Effector memory CD8-positive, alpha-beta T cell (primary cell): ENCODE measurements at regions not wholly inside any gene's neighbourhood (a gene's known extent, or its start where the extent isn't known, plus 50 kb on each side); places are given as distances from the start of the nearest gene placed in this dataset.

ENCODE experiments used
- ATAC-seq: fragments of 150-1000 bp; cut with Tn5 transposase; replicated peaks from 2 replicates; pipeline ENCODE4 v1.10.0; 2021; ENCODE audit warnings: mild to moderate bottlenecking, moderate library complexity
- DNase-seq, 3 experiments: peaks; one replicate each; pipeline ENCODE4 v3.0.0; 2021
- H3K27ac Mint-ChIP-seq, 2 donors: one replicate each; pipeline ENCODE4 v1.8.0; 2022; ENCODE audit warnings: mild to moderate bottlenecking in 2 of 2, mixed read lengths in 2 of 2, moderate library complexity in 2 of 2
- H3K27me3 Mint-ChIP-seq, 2 donors: one replicate each; pipeline ENCODE4 v1.8.0; 2022; ENCODE audit warnings: mixed read lengths in 2 of 2
- H3K36me3 Mint-ChIP-seq: one replicate; pipeline ENCODE4 v1.8.0; 2022; ENCODE audit warnings: mild to moderate bottlenecking, moderate library complexity, mixed read lengths; ENCODE audit not compliant: insufficient read depth
- H3K4me1 Mint-ChIP-seq, 2 donors: one replicate each; pipeline ENCODE4 v1.8.0; 2022; ENCODE audit warnings: low read depth in 2 of 2, mixed read lengths in 2 of 2
- H3K4me3 Mint-ChIP-seq, 2 donors: one replicate each; pipeline ENCODE4 v1.8.0; 2022; ENCODE audit warnings: mild to moderate bottlenecking in 2 of 2, mixed read lengths in 2 of 2, moderate library complexity in 2 of 2
- H3K9me3 Mint-ChIP-seq, 2 donors: one replicate each; pipeline ENCODE4 v1.8.0; 2022; ENCODE audit warnings: mixed read lengths in 2 of 2

- Mint-ChIP-seq H3K4me1 (no peaks in the 10 kb centered on the region), H3K9me3 (no peaks in the 10 kb centered on the region), H3K27me3 (peaks cover 24 to 34% of the 10 kb centered on the region in 2 donors), H3K36me3 (no peaks in the 10 kb centered on the region), H3K27ac (no peak overlapping the region), H3K4me3 (no peak overlapping the region)
- no peak for ATAC-seq
- DNase-seq, result no peak
These were observed 59.1 kb upstream of the ZNF648 start for GRCh38 chr1:182120411-182121258.

DNA sequence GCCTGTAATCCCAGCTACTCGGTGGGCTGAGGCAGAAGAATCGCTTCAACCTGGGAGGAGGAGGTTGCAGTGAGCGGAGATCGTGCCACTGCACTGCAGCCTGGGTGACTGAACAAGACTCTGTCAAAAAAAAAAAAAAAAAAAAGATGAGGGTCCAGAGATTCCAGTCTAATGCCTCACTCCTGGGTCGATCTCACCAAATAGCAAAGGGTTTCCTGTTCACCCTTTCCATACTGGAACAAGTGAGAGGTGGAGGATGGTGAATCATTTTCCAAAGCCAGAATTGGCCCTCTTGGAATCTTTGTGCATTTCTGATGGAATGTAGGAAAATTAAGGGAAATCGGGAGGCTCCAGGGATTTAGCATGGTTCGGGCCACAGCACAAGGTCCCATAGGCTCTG lies 58.1 kb upstream of the ZNF648 start:
- no peaks in the 10 kb centered on the region for H3K36me3 Mint-ChIP-seq
- ATAC-seq, result no peak
- peaks cover 31 to 37% of the 10 kb centered on the region in 2 donors for H3K27me3 Mint-ChIP-seq
- no peaks in the 10 kb centered on the region for H3K9me3 Mint-ChIP-seq
- no peak for DNase-seq
- H3K27ac Mint-ChIP-seq, result no peak overlapping the region
- H3K4me1 Mint-ChIP-seq, result no peaks in the 10 kb centered on the region
- H3K4me3 Mint-ChIP-seq, result no peak overlapping the region

DNA sequence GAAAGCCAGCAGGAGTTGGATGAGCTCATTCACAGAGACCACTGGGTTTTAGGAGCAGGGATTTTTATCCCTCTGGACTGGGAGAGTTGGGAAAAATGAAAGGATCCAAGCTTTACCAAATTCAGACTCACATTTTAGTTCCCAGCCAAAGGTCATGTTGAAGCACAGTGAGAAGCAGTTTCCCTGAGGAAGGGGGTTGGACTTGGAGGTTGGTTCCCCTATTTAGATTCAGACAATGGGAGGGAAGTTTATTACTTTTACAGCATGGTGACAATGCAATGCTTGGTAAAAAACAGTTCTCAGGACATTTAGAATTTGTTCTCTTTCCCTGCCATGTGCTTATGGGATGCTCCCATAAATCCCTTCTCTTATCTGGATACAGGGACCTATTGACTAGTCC lies 57.3 kb upstream of the ZNF648 start:
- no peaks in the 10 kb centered on the region for H3K4me1 Mint-ChIP-seq
- ATAC-seq (no peak), DNase-seq (no peak)
- no peaks in the 10 kb centered on the region for H3K36me3 Mint-ChIP-seq
- no peak overlapping the region for H3K4me3 Mint-ChIP-seq
- peaks cover 38 to 44% of the 10 kb centered on the region in 2 donors for H3K27me3 Mint-ChIP-seq
- no peak overlapping the region for H3K27ac Mint-ChIP-seq
- no peaks in the 10 kb centered on the region for H3K9me3 Mint-ChIP-seq

DNA sequence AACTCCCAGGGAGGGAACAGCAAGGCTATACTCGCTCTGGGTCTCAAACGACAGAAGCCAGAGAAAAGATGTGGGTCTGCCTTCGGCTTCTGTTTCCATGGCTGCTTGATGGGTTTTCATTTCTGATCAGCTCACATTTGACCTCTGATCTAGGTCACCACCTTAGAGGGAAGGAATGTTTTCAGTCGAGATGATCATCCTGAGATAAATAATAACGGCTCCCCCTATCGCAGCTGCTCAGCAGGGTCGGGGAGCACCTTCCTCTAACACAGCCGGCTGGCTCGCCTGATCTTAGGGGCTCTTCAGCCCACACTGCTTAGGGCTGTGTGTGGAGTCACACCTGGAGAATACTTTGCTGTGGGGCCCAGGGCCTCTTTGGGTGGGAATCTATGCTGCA lies 53.1 kb upstream of the ZNF648 start:
- Mint-ChIP-seq H3K4me3 (no peak overlapping the region), H3K27me3 (peaks cover 61 to 64% of the 10 kb centered on the region in 2 donors), H3K36me3 (no peaks in the 10 kb centered on the region), H3K9me3 (no peaks in the 10 kb centered on the region), H3K27ac (no peak overlapping the region), H3K4me1 (peaks cover 0 to 6% of the 10 kb centered on the region in 2 donors)
- DNase-seq, result no peak
- no peak for ATAC-seq

DNA sequence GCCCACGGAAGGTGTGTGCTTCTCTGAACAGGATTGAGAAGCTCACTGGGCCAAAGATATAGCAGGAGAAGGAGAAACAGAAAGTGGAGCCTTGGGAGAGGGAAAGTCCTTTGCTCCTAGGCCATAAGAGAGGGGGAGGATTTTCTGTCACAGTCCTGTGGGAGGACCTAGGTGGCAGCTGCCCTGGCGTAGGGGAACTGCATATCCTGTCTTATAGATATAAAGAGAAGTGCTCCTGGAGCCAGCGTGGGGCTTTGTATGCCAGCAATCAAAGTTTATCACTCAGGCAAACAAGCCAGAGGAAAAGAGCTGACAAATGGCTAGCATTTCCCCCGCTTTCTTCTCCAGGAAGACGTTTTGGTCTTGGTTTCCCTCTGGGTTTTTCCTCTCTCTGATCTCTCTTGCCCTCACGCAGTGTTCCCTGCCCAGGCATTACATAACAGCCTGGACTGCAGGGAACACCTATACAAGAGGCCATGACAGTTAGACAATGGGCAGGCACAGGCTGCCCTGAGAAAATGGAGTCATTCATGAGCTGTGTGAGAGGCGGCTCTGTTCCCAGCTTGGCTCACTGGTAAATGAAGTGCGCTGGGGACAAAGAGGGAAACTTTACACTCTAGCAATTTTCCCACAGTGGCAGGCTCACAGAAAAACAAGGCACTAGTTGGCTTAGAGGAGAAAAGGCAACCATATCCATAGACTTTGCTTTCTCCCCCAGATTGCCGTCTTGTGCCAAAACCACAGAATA lies 52.5 kb upstream of the ZNF648 start:
- H3K9me3 Mint-ChIP-seq, result no peaks in the 10 kb centered on the region
- no peak overlapping the region for H3K4me3 Mint-ChIP-seq
- no peak for ATAC-seq
- peaks cover 0 to 6% of the 10 kb centered on the region in 2 donors for H3K4me1 Mint-ChIP-seq
- H3K36me3 Mint-ChIP-seq, result no peaks in the 10 kb centered on the region
- H3K27me3 Mint-ChIP-seq, result peaks cover 61 to 64% of the 10 kb centered on the region in 2 donors
- no peak for DNase-seq
- H3K27ac Mint-ChIP-seq, result no peak overlapping the region

DNA sequence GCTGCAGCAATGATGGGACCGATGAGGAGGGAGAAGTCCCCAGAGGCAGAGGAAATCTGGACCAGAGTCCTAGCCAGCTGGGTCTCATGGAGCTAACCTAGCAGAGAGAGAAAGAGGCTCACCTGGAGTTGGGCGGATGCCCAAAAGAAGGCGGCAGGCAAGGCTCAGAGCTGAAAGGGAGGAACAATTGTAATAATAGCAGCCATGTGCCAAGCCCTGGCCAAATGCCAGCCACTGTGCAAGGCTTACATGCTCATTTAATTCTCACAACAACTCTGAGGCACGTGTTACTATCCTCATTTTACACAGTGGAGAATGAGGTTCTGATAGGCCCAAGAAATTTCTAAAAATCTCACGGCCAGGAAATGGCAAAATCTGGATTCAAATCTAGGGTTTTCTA lies 50.0 kb upstream of the ZNF648 start:
- peaks cover 2% of the 10 kb centered on the region for H3K36me3 Mint-ChIP-seq
- ATAC-seq (no peak), DNase-seq (no peak)
- peaks cover 0 to 6% of the 10 kb centered on the region in 2 donors for H3K4me1 Mint-ChIP-seq
- no peaks in the 10 kb centered on the region for H3K9me3 Mint-ChIP-seq
- H3K4me3 Mint-ChIP-seq, result no peak overlapping the region
- no peak overlapping the region for H3K27ac Mint-ChIP-seq
- peaks cover 66 to 70% of the 10 kb centered on the region in 2 donors for H3K27me3 Mint-ChIP-seq
